ENCODE measurements at regions not wholly inside any gene's neighbourhood (a gene's known extent, or its start where the extent isn't known, plus 50 kb on each side); places are given as distances from the start of the nearest gene placed in this dataset.

- in situ Hi-C loops (cut with MboI; ENCODE audit: low sequenced_read_pairs) = no loop called here
Observed at GRCh38 chr2:8006626-8007025, 675.2 kb upstream of the ID2 start.

- in situ Hi-C loops (cut with MboI; ENCODE audit: low sequenced_read_pairs) = no loop called here
Observed at GRCh38 chr2:8009010-8009597, 672.8 kb upstream of the ID2 start.

GRCh38 chr2:8015848-8016600 is 665.8 kb upstream of the ID2 start:
- in situ Hi-C loops (cut with MboI; ENCODE audit: low sequenced_read_pairs) = no loop called here

- in situ Hi-C loops (cut with MboI; ENCODE audit: low sequenced_read_pairs) = no loop called here
Observed at GRCh38 chr2:8016688-8017087, 665.2 kb upstream of the ID2 start.

- in situ Hi-C loops (cut with MboI; ENCODE audit: low sequenced_read_pairs) = no loop called here
Observed at GRCh38 chr2:8018956-8019355, 662.9 kb upstream of the ID2 start.

GRCh38 chr2:8019934-8020333 is 661.9 kb upstream of the ID2 start:
- in situ Hi-C loops (cut with MboI; ENCODE audit: low sequenced_read_pairs) = no loop called here

- in situ Hi-C loops (cut with MboI; ENCODE audit: low sequenced_read_pairs) = no loop called here
Observed at GRCh38 chr2:8021921-8022320, 659.9 kb upstream of the ID2 start.

GRCh38 chr2:8022908-8023640 is 658.8 kb upstream of the ID2 start:
- in situ Hi-C loops (cut with MboI; ENCODE audit: low sequenced_read_pairs) = no loop called here

GRCh38 chr2:8024506-8024905 is 657.4 kb upstream of the ID2 start:
- in situ Hi-C loops (cut with MboI; ENCODE audit: low sequenced_read_pairs) = no loop called here

GRCh38 chr2:8026381-8026780 is 655.5 kb upstream of the ID2 start:
- in situ Hi-C loops (cut with MboI; ENCODE audit: low sequenced_read_pairs) = no loop called here

GRCh38 chr2:8027387-8027786 is 654.5 kb upstream of the ID2 start:
- in situ Hi-C loops (cut with MboI; ENCODE audit: low sequenced_read_pairs) = no loop called here

GRCh38 chr2:8028036-8028435 is 653.8 kb upstream of the ID2 start:
- in situ Hi-C loops (cut with MboI; ENCODE audit: low sequenced_read_pairs) = no loop called here

- in situ Hi-C loops (cut with MboI; ENCODE audit: low sequenced_read_pairs) = no loop called here
Observed at GRCh38 chr2:8028436-8028835, 653.4 kb upstream of the ID2 start.

GRCh38 chr2:8028981-8029380 is 652.9 kb upstream of the ID2 start:
- in situ Hi-C loops (cut with MboI; ENCODE audit: low sequenced_read_pairs) = no loop called here

- in situ Hi-C loops (cut with MboI; ENCODE audit: low sequenced_read_pairs) = no loop called here
Observed at GRCh38 chr2:8030573-8031303, 651.1 kb upstream of the ID2 start.

- in situ Hi-C loops (cut with MboI; ENCODE audit: low sequenced_read_pairs) = no loop called here
Observed at GRCh38 chr2:8031370-8031769, 650.5 kb upstream of the ID2 start.

GRCh38 chr2:8033546-8034096 is 648.2 kb upstream of the ID2 start:
- in situ Hi-C loops (cut with MboI; ENCODE audit: low sequenced_read_pairs) = no loop called here

GRCh38 chr2:8036366-8036765 is 645.5 kb upstream of the ID2 start:
- in situ Hi-C loops (cut with MboI; ENCODE audit: low sequenced_read_pairs) = no loop called here

- in situ Hi-C loops (cut with MboI; ENCODE audit: low sequenced_read_pairs) = no loop called here
Observed at GRCh38 chr2:8039732-8040131, 642.1 kb upstream of the ID2 start.

GRCh38 chr2:8043295-8043694 is 638.6 kb upstream of the ID2 start:
- in situ Hi-C loops (cut with MboI; ENCODE audit: low sequenced_read_pairs) = no loop called here

GRCh38 chr2:8044046-8044594 is 637.7 kb upstream of the ID2 start:
- in situ Hi-C loops (cut with MboI; ENCODE audit: low sequenced_read_pairs) = no loop called here

Measured in HL-60/S4 treated with phorbol 12-myristate 13-acetate at 8.2 ng/mL for 4 days and 3 days (cell line).